ENCODE measurements at regions not wholly inside any gene's neighbourhood (a gene's known extent, or its start where the extent isn't known, plus 50 kb on each side); places are given as distances from the start of the nearest gene placed in this dataset.
"Not testable (repeated sequence)": the region's sequence is repeated elsewhere in the genome, so short reads cannot be mapped to it uniquely, and the experiment has no call there.

GRCh38 chr3:87673132-87673531 lies 385.7 kb downstream of the CGGBP1 start:
- H3K27ac ChIP-seq: no peak overlapping the region
- intact Hi-C loops (cut with DNase I; ENCODE audit: low total_unique reads): no loop called here
- H3K4me1 ChIP-seq: no peaks in the 10 kb centered on the region
- no peaks in the 10 kb centered on the region for H3K27me3 ChIP-seq
- TF ChIP-seq POLR2A (IDR thresholded peaks at IDR 0.05): no peak
- TF ChIP-seq CTCF (IDR thresholded peaks at IDR 0.05): no peak
- H3K36me3 ChIP-seq (ENCODE audit: low read depth, missing control alignments): no peaks in the 10 kb centered on the region
- 91 to 94% methylated on average over 4 of the region's 4 CpGs for WGBS, 2 donors
- no peaks in the 10 kb centered on the region for H3K9me3 ChIP-seq
- no peak for DNase-seq
- H3K4me3 ChIP-seq: no peak overlapping the region

- Histone ChIP-seq H3K9me3 (no peaks in the 10 kb centered on the region), H3K36me3 (ENCODE audit: low read depth, missing control alignments) (no peaks in the 10 kb centered on the region), H3K27ac (no peak overlapping the region), H3K27me3 (no peaks in the 10 kb centered on the region), H3K4me1 (no peaks in the 10 kb centered on the region), H3K4me3 (no peak overlapping the region)
- intact Hi-C loops (cut with DNase I; ENCODE audit: low total_unique reads): no loop called here
- WGBS, 2 donors: 92 to 100% methylated on average over 2 of the region's 2 CpGs
- TF ChIP-seq CTCF (IDR thresholded peaks at IDR 0.05) (no peak), POLR2A (IDR thresholded peaks at IDR 0.05) (no peak)
- no peak for DNase-seq
These were observed 377.8 kb upstream of the POU1F1 start for GRCh38 chr3:87654184-87654583.

GRCh38 chr3:87653138-87653537 lies 376.8 kb upstream of the POU1F1 start:
- H3K27me3 ChIP-seq; H3K27ac ChIP-seq; H3K4me3 ChIP-seq; H3K4me1 ChIP-seq; intact Hi-C loops (cut with DNase I; ENCODE audit: low total_unique reads); H3K36me3 ChIP-seq (ENCODE audit: low read depth, missing control alignments); DNase-seq; H3K9me3 ChIP-seq: not testable (repeated sequence)
- 82 to 100% methylated on average over 1 to 3 of the region's 3 CpGs for WGBS, 2 donors

- Histone ChIP-seq H3K9me3 (no peaks in the 10 kb centered on the region), H3K4me3 (no peak overlapping the region), H3K27me3 (no peaks in the 10 kb centered on the region), H3K27ac (no peak overlapping the region), H3K4me1 (no peaks in the 10 kb centered on the region), H3K36me3 (ENCODE audit: low read depth, missing control alignments) (no peaks in the 10 kb centered on the region)
- intact Hi-C loops (cut with DNase I; ENCODE audit: low total_unique reads): no loop called here
- no peak for TF ChIP-seq CTCF (IDR thresholded peaks at IDR 0.05)
- TF ChIP-seq POLR2A (IDR thresholded peaks at IDR 0.05): no peak
- DNase-seq: no peak
- 50 to 65% methylated on average over 1 of the region's 1 CpG for WGBS, 2 donors
These were observed 358.0 kb upstream of the POU1F1 start for GRCh38 chr3:87634426-87634825.

GRCh38 chr3:87627316-87627715 lies 350.9 kb upstream of the POU1F1 start:
- Histone ChIP-seq H3K4me1 (no peaks in the 10 kb centered on the region), H3K27me3 (no peaks in the 10 kb centered on the region), H3K4me3 (no peak overlapping the region), H3K36me3 (ENCODE audit: low read depth, missing control alignments) (no peaks in the 10 kb centered on the region), H3K27ac (no peak overlapping the region), H3K9me3 (no peaks in the 10 kb centered on the region)
- TF ChIP-seq CTCF (IDR thresholded peaks at IDR 0.05): no peak
- TF ChIP-seq POLR2A (IDR thresholded peaks at IDR 0.05): no peak
- intact Hi-C loops (cut with DNase I; ENCODE audit: low total_unique reads): no loop called here
- no peak for DNase-seq
- 70% methylated on average over 4 of the region's 4 CpGs for WGBS, 2 donors
